CD14-positive monocyte (primary cell): ENCODE measurements at regions not wholly inside any gene's neighbourhood (a gene's known extent, or its start where the extent isn't known, plus 50 kb on each side); places are given as distances from the start of the nearest gene placed in this dataset.
A peak's percentile ranks its signal among the peaks of the same experiment; 100 is the strongest.
"Not testable (repeated sequence)": the region's sequence is repeated elsewhere in the genome, so short reads cannot be mapped to it uniquely, and the experiment has no call there.

Experiments
- DNase-seq, 3 donors: peaks; one replicate each; pipeline ENCODE4 v3.0.0-alpha.2; 2011 to 2022
- H2AFZ ChIP-seq: 2 replicates; pipeline ENCODE4 v1.6.0; 2012; ENCODE audit warnings: mild to moderate bottlenecking, low read depth, low read length, inconsistent platforms; ENCODE audit not compliant: insufficient read depth, poor library complexity, severe bottlenecking
- H3K27ac ChIP-seq, 2 donors: 1 replicate in 1 of 2; 2 replicates in 1 of 2; pipeline ENCODE4 v1.5.1; 2012 to 2013; ENCODE audit warnings: low read length in 2 of 2, control low read depth in 1 of 2, inconsistent platforms in 1 of 2, low read depth in 1 of 2, mild to moderate bottlenecking in 1 of 2
- H3K27me3 ChIP-seq, 2 donors: one replicate each; pipeline versions ENCODE4 v1.6.0 to v1.6.1; 2011 to 2013; ENCODE audit warnings: low read length in 2 of 2; ENCODE audit not compliant: control insufficient read depth in 2 of 2, insufficient read depth in 2 of 2
- H3K36me3 ChIP-seq, 2 donors: replicated peaks in 1 of 2; 1 replicate in 1 of 2; 2 replicates in 1 of 2; pipeline versions ENCODE4 v1.5.1 to v1.6.1; 2012 to 2013; ENCODE audit warnings: low read length in 2 of 2, control low read depth in 1 of 2, inconsistent platforms in 1 of 2, mild to moderate bottlenecking in 1 of 2; ENCODE audit not compliant: insufficient read depth in 2 of 2, control insufficient read depth in 1 of 2
- H3K4me1 ChIP-seq, 2 donors: 1 replicate in 1 of 2; 2 replicates in 1 of 2; pipeline versions ENCODE4 v1.5.1 to v1.6.1; 2012 to 2013; ENCODE audit warnings: low read length in 2 of 2, control low read depth in 1 of 2, inconsistent platforms in 1 of 2, mild to moderate bottlenecking in 1 of 2, moderate library complexity in 1 of 2; ENCODE audit not compliant: insufficient read depth in 2 of 2, control insufficient read depth in 1 of 2
- H3K4me2 ChIP-seq: replicated peaks from 2 replicates; pipeline ENCODE3; 2012; ENCODE audit warnings: low read length, moderate library complexity, mild to moderate bottlenecking; ENCODE audit not compliant: poor library complexity, severe bottlenecking; ENCODE audit errors: extremely low read depth
- H3K4me3 ChIP-seq, 3 experiments: fragments of 200-600 bp in 1 of 3; sonication (generic) in 1 of 3; replicated peaks in 1 of 3; 1 replicate in 2 of 3; 2 replicates in 1 of 3; pipeline ENCODE4 v1.5.1; 2011 to 2013; ENCODE audit warnings: low read length in 3 of 3, mild to moderate bottlenecking in 3 of 3, control low read depth in 2 of 3, low read depth in 2 of 3, inconsistent platforms in 1 of 3, moderate library complexity in 1 of 3
- H3K79me2 ChIP-seq: 2 replicates; pipeline ENCODE4 v1.6.0; 2012; ENCODE audit warnings: mild to moderate bottlenecking, control low read depth, inconsistent platforms, low read length, moderate library complexity; ENCODE audit not compliant: insufficient read depth
- H3K9ac ChIP-seq: 2 replicates; pipeline ENCODE4 v1.6.0; 2017; ENCODE audit warnings: low read length, mild to moderate bottlenecking; ENCODE audit not compliant: insufficient read depth, poor library complexity, severe bottlenecking
- H3K9me3 ChIP-seq, 2 donors: replicated peaks in 1 of 2; 1 replicate in 1 of 2; 2 replicates in 1 of 2; pipeline versions ENCODE4 v1.5.1 to v1.6.1; 2012 to 2013; ENCODE audit warnings: low read length in 2 of 2, control low read depth in 1 of 2; ENCODE audit not compliant: control insufficient read depth in 1 of 2, insufficient read depth in 1 of 2
- H4K20me1 ChIP-seq: 2 replicates; pipeline ENCODE4 v1.6.0; 2012; ENCODE audit warnings: mild to moderate bottlenecking, low read length, control low read depth, moderate library complexity; ENCODE audit not compliant: insufficient read depth
- H3K27ac Mint-ChIP-seq, 7 donors: one replicate each; pipeline ENCODE4 v1.8.0; 2020; ENCODE audit warnings: mild to moderate bottlenecking in 7 of 7, mixed read lengths in 7 of 7, moderate library complexity in 6 of 7, inconsistent platforms in 2 of 7
- H3K27me3 Mint-ChIP-seq, 3 donors: one replicate each; pipeline ENCODE4 v1.8.0; 2021 to 2022; ENCODE audit warnings: low read depth in 3 of 3, mild to moderate bottlenecking in 3 of 3, mixed read lengths in 3 of 3, moderate library complexity in 3 of 3, inconsistent platforms in 1 of 3
- H3K36me3 Mint-ChIP-seq, 2 donors: one replicate each; pipeline ENCODE4 v1.8.0; 2020; ENCODE audit warnings: mixed read lengths in 2 of 2, inconsistent platforms in 1 of 2, mild to moderate bottlenecking in 1 of 2
- H3K4me1 Mint-ChIP-seq: one replicate; pipeline ENCODE4 v1.8.0; 2020; ENCODE audit warnings: mild to moderate bottlenecking, mixed read lengths
- H3K4me3 Mint-ChIP-seq, 2 donors: one replicate each; pipeline ENCODE4 v1.8.0; 2020; ENCODE audit warnings: mild to moderate bottlenecking in 2 of 2, mixed read lengths in 2 of 2, moderate library complexity in 1 of 2
- H3K9me3 Mint-ChIP-seq, 7 donors: one replicate each; pipeline ENCODE4 v1.8.0; 2020 to 2022; ENCODE audit warnings: mixed read lengths in 7 of 7, mild to moderate bottlenecking in 6 of 7, moderate library complexity in 6 of 7, inconsistent platforms in 2 of 7
- WGBS: methylation state at CpG from one replicate; pipeline ENCODE4 v1.1.5; 2013; ENCODE audit warnings: missing lambda C conversion rate; ENCODE audit not compliant: insufficient coverage; 5-methylcytosine and 5-hydroxymethylcytosine counted together
- intact Hi-C, 2 donors: fragments of 100-400 bp; cut with micrococcal nuclease; formaldehyde crosslinking; loops; one replicate each; pipeline versions ENCODE4 v1.15.0 to v1.15.1; 2023
- TF ChIP-seq, protein P1 (sequence below): fragments of 200-600 bp; IDR thresholded peaks from one replicate; pipeline ENCODE4 v1.8.0; 2022; ENCODE audit warnings: antibody characterized with exemption, mild to moderate bottlenecking

DNA sequence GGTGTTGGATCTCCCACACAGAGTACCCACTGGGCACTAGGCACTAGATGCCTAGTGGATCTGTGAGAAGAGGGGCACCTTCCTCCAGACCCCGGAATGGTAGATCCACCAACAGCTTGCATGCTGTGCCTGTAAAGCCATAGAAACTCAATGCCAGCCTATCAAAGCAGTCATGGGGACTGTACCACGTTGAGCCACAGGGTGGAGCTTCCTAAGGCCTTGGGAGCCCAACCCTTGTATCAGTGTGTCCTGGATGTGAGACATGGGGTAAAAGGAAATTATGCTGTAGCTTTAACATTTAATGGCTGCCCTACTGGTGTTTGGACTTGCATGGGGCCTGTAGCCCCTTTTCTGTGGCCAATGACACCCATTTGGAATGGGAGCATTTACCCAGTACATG lies 1024.9 kb downstream of the TMEM121 start:
- no peak overlapping the region for H3K4me3 Mint-ChIP-seq
- WGBS: 58% methylated on average over 2 of the region's 2 CpGs
- Histone ChIP-seq H4K20me1 (no peaks in the 10 kb centered on the region), H3K36me3 (no peaks in the 10 kb centered on the region), H3K9me3 (peaks cover 0 to 8% of the 10 kb centered on the region in 2 donors), H3K4me3 (no peak overlapping the region), H3K79me2 (no peaks in the 10 kb centered on the region), H2AFZ (no peak overlapping the region), H3K9ac (no peak overlapping the region), H3K27me3 (no peaks in the 10 kb centered on the region), H3K27ac (no peak overlapping the region), H3K4me2 (no peak overlapping the region), H3K4me1 (no peaks in the 10 kb centered on the region)
- TF ChIP-seq, protein P1, sequence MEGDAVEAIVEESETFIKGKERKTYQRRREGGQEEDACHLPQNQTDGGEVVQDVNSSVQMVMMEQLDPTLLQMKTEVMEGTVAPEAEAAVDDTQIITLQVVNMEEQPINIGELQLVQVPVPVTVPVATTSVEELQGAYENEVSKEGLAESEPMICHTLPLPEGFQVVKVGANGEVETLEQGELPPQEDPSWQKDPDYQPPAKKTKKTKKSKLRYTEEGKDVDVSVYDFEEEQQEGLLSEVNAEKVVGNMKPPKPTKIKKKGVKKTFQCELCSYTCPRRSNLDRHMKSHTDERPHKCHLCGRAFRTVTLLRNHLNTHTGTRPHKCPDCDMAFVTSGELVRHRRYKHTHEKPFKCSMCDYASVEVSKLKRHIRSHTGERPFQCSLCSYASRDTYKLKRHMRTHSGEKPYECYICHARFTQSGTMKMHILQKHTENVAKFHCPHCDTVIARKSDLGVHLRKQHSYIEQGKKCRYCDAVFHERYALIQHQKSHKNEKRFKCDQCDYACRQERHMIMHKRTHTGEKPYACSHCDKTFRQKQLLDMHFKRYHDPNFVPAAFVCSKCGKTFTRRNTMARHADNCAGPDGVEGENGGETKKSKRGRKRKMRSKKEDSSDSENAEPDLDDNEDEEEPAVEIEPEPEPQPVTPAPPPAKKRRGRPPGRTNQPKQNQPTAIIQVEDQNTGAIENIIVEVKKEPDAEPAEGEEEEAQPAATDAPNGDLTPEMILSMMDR: no peak
- H3K36me3 Mint-ChIP-seq: no peaks in the 10 kb centered on the region
- H3K27me3 Mint-ChIP-seq: peaks cover 0 to 2% (median 0%) of the 10 kb centered on the region in 3 donors
- peaks cover 0 to 8% (median 2%) of the 10 kb centered on the region in 7 donors for H3K9me3 Mint-ChIP-seq
- no peak overlapping the region for H3K27ac Mint-ChIP-seq
- intact Hi-C loops: no loop called here
- H3K4me1 Mint-ChIP-seq: peaks cover 3% of the 10 kb centered on the region
- DNase-seq: no peak

GRCh38 chr14:106556211-106556610 lies 1029.8 kb downstream of the TMEM121 start:
- H3K79me2 ChIP-seq, H3K27ac ChIP-seq, H4K20me1 ChIP-seq, H3K27me3 ChIP-seq, H3K4me2 ChIP-seq, H3K27me3 Mint-ChIP-seq, H3K4me3 ChIP-seq, H3K36me3 Mint-ChIP-seq, H3K9me3 ChIP-seq, H3K9ac ChIP-seq, H3K9me3 Mint-ChIP-seq, H3K4me3 Mint-ChIP-seq, H3K4me1 ChIP-seq, H2AFZ ChIP-seq, intact Hi-C loops, DNase-seq, H3K36me3 ChIP-seq, H3K4me1 Mint-ChIP-seq: not testable (repeated sequence)
- peak overlapping the region in 1 of 7 donors; percentile 82 for H3K27ac Mint-ChIP-seq
- WGBS: 87% methylated on average over 3 of the region's 9 CpGs
